IMR-90 (cell line): ENCODE measurements at regions not wholly inside any gene's neighbourhood (a gene's known extent, or its start where the extent isn't known, plus 50 kb on each side); places are given as distances from the start of the nearest gene placed in this dataset.
A peak's percentile ranks its signal among the peaks of the same experiment; 100 is the strongest.

Experiments
- ATAC-seq: fragments of 200-7000 bp; cut with Tn5 transposase; 2 replicates; pipeline ENCODE4 v1.9.1; 2020; ENCODE audit warnings: low read depth, mild to moderate bottlenecking, moderate library complexity
- BruUV-seq: library from RNA; stranded (reverse); fragments of 400-500 nt; replicated peaks from 2 replicates; lab custom pipeline; 2021; lab: Mats Ljungman, UMichigan
- CTCF ChIA-PET: fragments of 300-600 bp; formaldehyde crosslinking; extraction: SDS; loops from one replicate; lab custom pipeline; 2021; ENCODE audit warnings: antibody characterized with exemption; lab: Yijun Ruan, JAX
- POLR2A ChIA-PET: fragments of 300-600 bp; sonication (Branson Sonifier 250); formaldehyde crosslinking; loops from one replicate; lab custom pipeline; 2022; ENCODE audit warnings: antibody characterized with exemption; ENCODE audit not compliant: unreplicated experiment; lab: Charles Lee
- DNase-seq: peaks from one replicate; pipeline ENCODE4 v3.0.0; 2013
- H2AFZ ChIP-seq: replicated peaks from 2 replicates; pipeline ENCODE3; 2013; ENCODE audit warnings: low read length, mild to moderate bottlenecking; ENCODE audit not compliant: poor library complexity
- H2AK5ac ChIP-seq: 2 replicates; pipeline ENCODE4 v1.6.1; 2013; ENCODE audit warnings: low read depth, low read length, inconsistent platforms
- H2AK9ac ChIP-seq: replicated peaks from 2 replicates; pipeline ENCODE3; 2013; ENCODE audit warnings: mild to moderate bottlenecking, low read depth, low read length, moderate library complexity; ENCODE audit not compliant: poor library complexity
- H2BK120ac ChIP-seq: 2 replicates; pipeline ENCODE4 v1.6.1; 2013; ENCODE audit warnings: low read depth, low read length, inconsistent platforms
- H2BK15ac ChIP-seq: 3 replicates; pipeline ENCODE4 v1.6.1; 2013; ENCODE audit warnings: low read depth, low read length, inconsistent platforms
- H2BK20ac ChIP-seq: 2 replicates; pipeline ENCODE4 v1.6.1; 2013; ENCODE audit warnings: low read depth, mild to moderate bottlenecking, inconsistent platforms, low read length, moderate library complexity
- H2BK5ac ChIP-seq: 2 replicates; pipeline ENCODE4 v1.6.1; 2013; ENCODE audit warnings: mild to moderate bottlenecking, low read depth, low read length, inconsistent platforms; ENCODE audit not compliant: poor library complexity, severe bottlenecking
- H3K14ac ChIP-seq: replicated peaks from 2 replicates; pipeline ENCODE4 v1.6.1; 2013; ENCODE audit warnings: low read depth, low read length, inconsistent platforms
- H3K18ac ChIP-seq: 2 replicates; pipeline ENCODE4 v1.6.1; 2013; ENCODE audit warnings: low read depth, low read length, control low read depth
- H3K23ac ChIP-seq: 2 replicates; pipeline ENCODE4 v1.6.1; 2013; ENCODE audit warnings: low read depth, low read length, inconsistent platforms
- H3K27ac ChIP-seq: 2 replicates; pipeline ENCODE4 v1.5.1; 2013; ENCODE audit warnings: mild to moderate bottlenecking, control low read depth, low read length; ENCODE audit not compliant: insufficient read depth
- H3K27me3 ChIP-seq: 2 replicates; pipeline ENCODE4 v1.6.1; 2013; ENCODE audit warnings: low read length; ENCODE audit not compliant: control insufficient read depth, insufficient read depth
- H3K36me3 ChIP-seq: 2 replicates; pipeline ENCODE4 v1.6.1; 2013; ENCODE audit warnings: low read length, mixed read lengths; ENCODE audit not compliant: control insufficient read depth, insufficient read depth
- H3K4ac ChIP-seq: 2 replicates; pipeline ENCODE4 v1.6.1; 2013; ENCODE audit warnings: low read depth, low read length, inconsistent platforms
- H3K4me1 ChIP-seq: 2 replicates; pipeline ENCODE4 v1.6.1; 2013; ENCODE audit warnings: low read length, mixed read lengths; ENCODE audit not compliant: control insufficient read depth, insufficient read depth
- H3K4me2 ChIP-seq: 2 replicates; pipeline ENCODE4 v1.6.1; 2013; ENCODE audit warnings: low read depth, mild to moderate bottlenecking, control low read depth, low read length, moderate library complexity
- H3K4me3 ChIP-seq: 2 replicates; pipeline ENCODE4 v1.5.1; 2013; ENCODE audit warnings: low read depth, mild to moderate bottlenecking, control low read depth, low read length, moderate library complexity; ENCODE audit not compliant: insufficient read depth
- H3K56ac ChIP-seq: 2 replicates; pipeline ENCODE4 v1.6.1; 2013; ENCODE audit warnings: low read length, inconsistent platforms; ENCODE audit not compliant: insufficient read depth; ENCODE audit errors: extremely low read depth
- H3K79me1 ChIP-seq, 2 experiments: 2 replicates each; pipeline ENCODE4 v1.6.1; 2013; ENCODE audit warnings: low read length in 2 of 2, inconsistent platforms in 1 of 2, low read depth in 1 of 2
- H3K9ac ChIP-seq: 2 replicates; pipeline ENCODE4 v1.6.1; 2013; ENCODE audit warnings: low read depth, low read length, control low read depth
- H3K9me1 ChIP-seq: 2 replicates; pipeline ENCODE4 v1.6.1; 2013; ENCODE audit warnings: low read length, inconsistent platforms; ENCODE audit not compliant: insufficient read depth
- H3K9me3 ChIP-seq: 2 replicates; pipeline ENCODE4 v1.6.1; 2013; ENCODE audit warnings: low read length; ENCODE audit not compliant: control insufficient read depth, insufficient read depth
- H4K20me1 ChIP-seq: 2 replicates; pipeline ENCODE4 v1.6.1; 2013; ENCODE audit warnings: low read length, inconsistent platforms; ENCODE audit not compliant: insufficient read depth
- H4K5ac ChIP-seq: 2 replicates; pipeline ENCODE4 v1.6.1; 2013; ENCODE audit warnings: mild to moderate bottlenecking, low read depth, low read length, control low read depth
- H4K8ac ChIP-seq, 2 experiments: 2 replicates each; pipeline ENCODE4 v1.6.1; 2013; ENCODE audit warnings: low read depth in 2 of 2, low read length in 2 of 2, control low read depth in 1 of 2, inconsistent platforms in 1 of 2
- H4K91ac ChIP-seq: 2 replicates; pipeline ENCODE4 v1.6.1; 2013; ENCODE audit warnings: low read depth, low read length, inconsistent platforms; ENCODE audit not compliant: insufficient read depth
- BHLHE40 ChIP-seq: fragments of 150-350 bp; IDR thresholded peaks from 2 replicates; pipeline ENCODE4 v1.6.1; 2016; ENCODE audit warnings: mild to moderate bottlenecking, low read depth, low read length
- CEBPB ChIP-seq: IDR thresholded peaks from 2 replicates; pipeline ENCODE4 v1.6.1; 2012; ENCODE audit warnings: low read depth, low read length, improper control_type of control experiment
- CHD1 ChIP-seq: IDR thresholded peaks from 2 replicates; pipeline ENCODE4 v1.6.1; 2012; ENCODE audit warnings: low read depth, low read length, improper control_type of control experiment
- ELK1 ChIP-seq: fragments of 150-350 bp; IDR thresholded peaks from 2 replicates; pipeline ENCODE4 v1.6.1; 2016; ENCODE audit warnings: low read depth, mild to moderate bottlenecking, low read length, moderate library complexity, borderline replicate concordance
- FOS ChIP-seq: fragments of 150-350 bp; IDR thresholded peaks from 2 replicates; pipeline ENCODE4 v1.6.1; 2016; ENCODE audit warnings: low read depth, low read length
- MAFK ChIP-seq: IDR thresholded peaks from 2 replicates; pipeline ENCODE4 v1.6.1; 2012; ENCODE audit warnings: low read depth, low read length, improper control_type of control experiment
- MAZ ChIP-seq: IDR thresholded peaks from 2 replicates; pipeline ENCODE4 v1.6.1; 2012; ENCODE audit warnings: low read depth, mild to moderate bottlenecking, low read length, improper control_type of control experiment, moderate library complexity, borderline replicate concordance
- MXI1 ChIP-seq: IDR thresholded peaks from 2 replicates; pipeline ENCODE4 v1.6.1; 2012; ENCODE audit warnings: low read depth, mild to moderate bottlenecking, low read length, moderate library complexity, borderline replicate concordance
- NFE2L2 ChIP-seq: fragments of 150-350 bp; IDR thresholded peaks from 2 replicates; pipeline ENCODE4 v1.6.1; 2016; ENCODE audit warnings: low read depth, mild to moderate bottlenecking, low read length
- POLR2A ChIP-seq: IDR thresholded peaks from 2 replicates; pipeline ENCODE4 v1.6.1; 2012; ENCODE audit warnings: mild to moderate bottlenecking, low read depth, low read length
- RAD21 ChIP-seq: IDR thresholded peaks from 2 replicates; pipeline ENCODE4 v1.6.1; 2012; ENCODE audit warnings: low read length, improper control_type of control experiment
- RCOR1 ChIP-seq: IDR thresholded peaks from 2 replicates; pipeline ENCODE4 v1.6.1; 2012; ENCODE audit warnings: mild to moderate bottlenecking, low read length, improper control_type of control experiment; ENCODE audit not compliant: insufficient replicate concordance
- RFX5 ChIP-seq: IDR thresholded peaks from 2 replicates; pipeline ENCODE4 v1.8.0; 2012; ENCODE audit warnings: low read depth, mild to moderate bottlenecking, low read length, moderate library complexity
- SMC3 ChIP-seq: fragments of 150-350 bp; IDR thresholded peaks from 2 replicates; pipeline ENCODE4 v1.6.1; 2016; ENCODE audit warnings: low read depth, mild to moderate bottlenecking, antibody characterized with exemption, low read length, moderate library complexity
- WGBS, 2 experiments: methylation state at CpG; one replicate each; pipeline versions ENCODE4 v1.1.5 to v1.1.7; 2013; ENCODE audit warnings: missing lambda C conversion rate in 2 of 2; ENCODE audit not compliant: insufficient read length in 1 of 2; ENCODE audit errors: extremely low coverage in 2 of 2; 5-methylcytosine and 5-hydroxymethylcytosine counted together
- dilution Hi-C: fragments of 300-500 bp; cut with HindIII; formaldehyde crosslinking; loops from one replicate; pipeline ENCODE4 v1.14.3; 2018; ENCODE audit warnings: low sequenced_read_pairs; ENCODE audit not compliant: unreplicated experiment
- in situ Hi-C: fragments of 300-500 bp; cut with MboI; formaldehyde crosslinking; loops from 3 replicates; pipeline ENCODE4 v1.14.3; 2019; ENCODE audit warnings: low sequenced_read_pairs, inconsistent platforms, mixed read lengths
- intact Hi-C: fragments of 100-400 bp; cut with micrococcal nuclease; formaldehyde crosslinking; loops from 2 replicates; pipeline ENCODE4 v1.10.0; 2022
- TF ChIP-seq, protein P1 (sequence below): fragments of 150-350 bp; IDR thresholded peaks from 2 replicates; pipeline ENCODE4 v1.6.1; 2017; ENCODE audit warnings: mild to moderate bottlenecking, antibody characterized with exemption, low read length, low read depth
- TF ChIP-seq, protein P2 (sequence below): conservative IDR thresholded peaks from 2 replicates; pipeline ENCODE4 v1.5.1; 2012; ENCODE audit warnings: mild to moderate bottlenecking, low read depth, low read length, improper control_type of control experiment

DNA sequence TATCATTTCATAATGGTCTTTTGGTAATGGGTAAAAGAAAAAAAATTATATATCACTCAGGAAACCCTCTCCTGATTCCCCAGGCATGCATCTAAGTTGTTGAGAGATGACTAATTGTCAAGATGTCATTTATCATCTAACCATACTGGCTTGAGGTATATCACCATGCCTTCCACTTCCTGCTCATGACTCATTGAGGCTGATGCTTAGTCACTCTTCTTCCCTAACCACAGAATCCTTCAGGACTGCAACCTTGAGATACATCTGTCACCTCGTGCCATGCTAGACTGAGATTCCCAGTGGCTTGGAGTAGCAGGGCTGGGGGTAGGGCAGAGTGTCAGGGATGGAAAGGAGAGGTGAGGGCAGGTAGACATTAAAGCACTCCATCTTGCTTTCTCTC, 782.5 kb upstream of the INTU start:
- Histone ChIP-seq H2AFZ (peak overlapping the region; percentile 0), H4K8ac (peak overlapping the region in 1 of 2 experiments; percentile 22; a peak in 2 of 4 replicates), H3K4me2 (peak overlapping the region; percentile 8; the same call in 1 of the 2 replicates), H3K4ac (peak overlapping the region; percentile 49), H3K9ac (no peak overlapping the region), H3K9me3 (no peaks in the 10 kb centered on the region), H2AK9ac (peak overlapping the region; percentile 19), H2AK5ac (peak overlapping the region; percentile 36), H3K36me3 (no peaks in the 10 kb centered on the region), H3K14ac (peak overlapping the region; percentile 40; the same call in 1 of the 2 replicates), H3K9me1 (no peaks in the 10 kb centered on the region), H3K4me3 (no peak overlapping the region), H3K27ac (peak overlapping the region; percentile 31; the same call in 1 of the 2 replicates), H2BK15ac (peak overlapping the region; percentile 42; the same call in 1 of the 3 replicates), H4K91ac (no peak overlapping the region), H3K27me3 (no peaks in the 10 kb centered on the region), H3K79me1 (no peaks in the 10 kb centered on the region), H3K18ac (0 out of 2 replicates have a peak overlapping the region, but pooled peaks have one; percentile 11), H2BK20ac (peak overlapping the region; percentile 89), H3K56ac (no peak overlapping the region), H2BK120ac (peak overlapping the region; percentile 83), H4K20me1 (no peaks in the 10 kb centered on the region), H4K5ac (no peak overlapping the region), H3K23ac (0 out of 2 replicates have a peak overlapping the region, but pooled peaks have one; percentile 8), H3K4me1 (0 out of 2 replicates have a peak, but pooled peaks cover 2% of the 10 kb centered on the region), H2BK5ac (peak overlapping the region; percentile 72)
- dilution Hi-C loops, result no loop called here
- BruUV-seq, result no TSS peak
- ATAC-seq, result peak; percentile 96
- DNase-seq, result peak; percentile 99
- POLR2A ChIA-PET, result no interaction called here
- TF ChIP-seq FOS (peak; percentile 98), ELK1 (no peak), MXI1 (no peak), MAZ (no peak), CEBPB (peak; percentile 30; the same call in 1 of the 2 replicates), POLR2A (no peak), NFE2L2 (peak; percentile 80), RCOR1 (peak; percentile 38), SMC3 (no peak), RAD21 (0 out of 2 replicates have a peak, but pooled peaks have one; percentile 6), RFX5 (no peak), CHD1 (no peak), BHLHE40 (peak; percentile 81), MAFK (no peak)
- TF ChIP-seq, protein P1, sequence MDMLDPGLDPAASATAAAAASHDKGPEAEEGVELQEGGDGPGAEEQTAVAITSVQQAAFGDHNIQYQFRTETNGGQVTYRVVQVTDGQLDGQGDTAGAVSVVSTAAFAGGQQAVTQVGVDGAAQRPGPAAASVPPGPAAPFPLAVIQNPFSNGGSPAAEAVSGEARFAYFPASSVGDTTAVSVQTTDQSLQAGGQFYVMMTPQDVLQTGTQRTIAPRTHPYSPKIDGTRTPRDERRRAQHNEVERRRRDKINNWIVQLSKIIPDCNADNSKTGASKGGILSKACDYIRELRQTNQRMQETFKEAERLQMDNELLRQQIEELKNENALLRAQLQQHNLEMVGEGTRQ, result no peak
- TF ChIP-seq, protein P2, sequence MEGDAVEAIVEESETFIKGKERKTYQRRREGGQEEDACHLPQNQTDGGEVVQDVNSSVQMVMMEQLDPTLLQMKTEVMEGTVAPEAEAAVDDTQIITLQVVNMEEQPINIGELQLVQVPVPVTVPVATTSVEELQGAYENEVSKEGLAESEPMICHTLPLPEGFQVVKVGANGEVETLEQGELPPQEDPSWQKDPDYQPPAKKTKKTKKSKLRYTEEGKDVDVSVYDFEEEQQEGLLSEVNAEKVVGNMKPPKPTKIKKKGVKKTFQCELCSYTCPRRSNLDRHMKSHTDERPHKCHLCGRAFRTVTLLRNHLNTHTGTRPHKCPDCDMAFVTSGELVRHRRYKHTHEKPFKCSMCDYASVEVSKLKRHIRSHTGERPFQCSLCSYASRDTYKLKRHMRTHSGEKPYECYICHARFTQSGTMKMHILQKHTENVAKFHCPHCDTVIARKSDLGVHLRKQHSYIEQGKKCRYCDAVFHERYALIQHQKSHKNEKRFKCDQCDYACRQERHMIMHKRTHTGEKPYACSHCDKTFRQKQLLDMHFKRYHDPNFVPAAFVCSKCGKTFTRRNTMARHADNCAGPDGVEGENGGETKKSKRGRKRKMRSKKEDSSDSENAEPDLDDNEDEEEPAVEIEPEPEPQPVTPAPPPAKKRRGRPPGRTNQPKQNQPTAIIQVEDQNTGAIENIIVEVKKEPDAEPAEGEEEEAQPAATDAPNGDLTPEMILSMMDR, result no peak
- no CpG with 5 or more reads among the region's 1 CpG for WGBS, 2 experiments
- CTCF ChIA-PET, result no interaction called here
- in situ Hi-C loops, result no loop called here
- intact Hi-C loops, result no loop called here
